Endothelial cell (in vitro differentiated cells): ENCODE measurements at regions not wholly inside any gene's neighbourhood (a gene's known extent, or its start where the extent isn't known, plus 50 kb on each side); places are given as distances from the start of the nearest gene placed in this dataset.

Source experiments
- DNase-seq: peaks from one replicate; pipeline ENCODE4 v3.0.0; 2021; ENCODE audit warnings: low spot score
- H3K27ac Mint-ChIP-seq: one replicate; pipeline ENCODE4 v1.8.0; 2021; ENCODE audit warnings: mixed read lengths, inconsistent platforms; ENCODE audit not compliant: unreplicated experiment
- H3K27me3 Mint-ChIP-seq: one replicate; pipeline ENCODE4 v1.8.0; 2021; ENCODE audit warnings: mild to moderate bottlenecking, moderate library complexity, mixed read lengths, inconsistent platforms; ENCODE audit not compliant: unreplicated experiment
- H3K36me3 Mint-ChIP-seq: one replicate; pipeline ENCODE4 v1.8.0; 2021; ENCODE audit warnings: mild to moderate bottlenecking, low read depth, mixed read lengths, inconsistent platforms; ENCODE audit not compliant: unreplicated experiment
- H3K4me1 Mint-ChIP-seq: one replicate; pipeline ENCODE4 v1.8.0; 2021; ENCODE audit warnings: mild to moderate bottlenecking, mixed read lengths, inconsistent platforms; ENCODE audit not compliant: unreplicated experiment
- H3K4me3 Mint-ChIP-seq: one replicate; pipeline ENCODE4 v1.8.0; 2021; ENCODE audit warnings: mild to moderate bottlenecking, mixed read lengths, inconsistent platforms; ENCODE audit not compliant: unreplicated experiment
- H3K9me3 Mint-ChIP-seq: one replicate; pipeline ENCODE4 v1.8.0; 2021; ENCODE audit warnings: mixed read lengths, inconsistent platforms; ENCODE audit not compliant: unreplicated experiment
- CTCF ChIP-seq: fragments of 200-600 bp; sonication (generic); IDR thresholded peaks from one replicate; pipeline ENCODE4 v1.5.0; 2021; ENCODE audit warnings: antibody characterized with exemption; ENCODE audit not compliant: unreplicated experiment

- H3K27me3 Mint-ChIP-seq: no peaks in the 10 kb centered on the region
- TF ChIP-seq CTCF: no peak
- no peak for DNase-seq
- no peak overlapping the region for H3K4me3 Mint-ChIP-seq
- H3K9me3 Mint-ChIP-seq: no peaks in the 10 kb centered on the region
- H3K4me1 Mint-ChIP-seq: no peaks in the 10 kb centered on the region
- no peaks in the 10 kb centered on the region for H3K36me3 Mint-ChIP-seq
- H3K27ac Mint-ChIP-seq: no peak overlapping the region
These were observed 151.8 kb downstream of the RDH14 start for GRCh38 chr2:18408638-18409037.

GRCh38 chr2:18406219-18406618 is 154.2 kb downstream of the RDH14 start:
- H3K4me1 Mint-ChIP-seq: peaks cover 5% of the 10 kb centered on the region
- DNase-seq: no peak
- no peak for TF ChIP-seq CTCF
- H3K4me3 Mint-ChIP-seq: no peak overlapping the region
- no peaks in the 10 kb centered on the region for H3K36me3 Mint-ChIP-seq
- H3K9me3 Mint-ChIP-seq: no peaks in the 10 kb centered on the region
- H3K27me3 Mint-ChIP-seq: no peaks in the 10 kb centered on the region
- H3K27ac Mint-ChIP-seq: no peak overlapping the region

- TF ChIP-seq CTCF: peak; percentile 75
- Mint-ChIP-seq H3K27me3 (no peaks in the 10 kb centered on the region), H3K4me1 (peaks cover 5% of the 10 kb centered on the region), H3K4me3 (no peak overlapping the region), H3K27ac (no peak overlapping the region), H3K36me3 (no peaks in the 10 kb centered on the region), H3K9me3 (no peaks in the 10 kb centered on the region)
- no peak for DNase-seq
These were observed 155.7 kb downstream of the RDH14 start for GRCh38 chr2:18404708-18405107.

GRCh38 chr2:18403921-18404522 is 156.4 kb downstream of the RDH14 start:
- H3K4me3 Mint-ChIP-seq: no peak overlapping the region
- H3K4me1 Mint-ChIP-seq: peaks cover 5% of the 10 kb centered on the region
- H3K27me3 Mint-ChIP-seq: no peaks in the 10 kb centered on the region
- no peak overlapping the region for H3K27ac Mint-ChIP-seq
- no peaks in the 10 kb centered on the region for H3K36me3 Mint-ChIP-seq
- H3K9me3 Mint-ChIP-seq: no peaks in the 10 kb centered on the region
- no peak for TF ChIP-seq CTCF
- no peak for DNase-seq

GRCh38 chr2:18402831-18403230 is 157.6 kb downstream of the RDH14 start:
- Mint-ChIP-seq H3K9me3 (no peaks in the 10 kb centered on the region), H3K27ac (no peak overlapping the region), H3K4me3 (no peak overlapping the region), H3K4me1 (peaks cover 5% of the 10 kb centered on the region), H3K36me3 (no peaks in the 10 kb centered on the region), H3K27me3 (no peaks in the 10 kb centered on the region)
- no peak for TF ChIP-seq CTCF
- no peak for DNase-seq
